ENCODE measurements at regions not wholly inside any gene's neighbourhood (a gene's known extent, or its start where the extent isn't known, plus 50 kb on each side); places are given as distances from the start of the nearest gene placed in this dataset.

DNA sequence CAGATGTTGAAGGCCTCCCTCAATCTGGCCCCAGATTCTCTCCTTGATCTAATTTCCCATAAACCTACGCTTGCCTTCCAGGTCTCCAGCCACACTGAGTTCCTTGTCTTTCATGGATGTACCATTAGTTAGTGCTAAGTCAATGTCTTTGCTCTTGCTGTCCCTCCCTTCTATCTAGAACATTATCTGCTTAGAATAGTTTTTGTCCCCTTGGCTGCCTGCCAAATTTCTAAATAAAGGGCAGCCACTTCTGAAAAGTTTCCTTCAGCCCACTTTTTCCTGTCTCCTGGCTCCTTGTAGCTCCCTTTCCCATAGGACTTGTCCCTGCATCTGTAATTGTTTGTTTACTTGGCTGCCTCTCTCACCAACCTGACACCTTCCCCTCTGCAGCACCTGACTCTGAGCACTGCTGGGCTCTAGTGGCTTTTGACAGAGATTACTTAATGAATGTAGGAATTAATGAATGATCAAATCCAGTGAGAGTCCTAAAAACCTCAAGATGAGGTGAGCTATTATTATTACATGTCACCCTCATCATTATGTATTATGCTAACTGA lies 58.3 kb downstream of the CXCL12 start:
- no peak for DNase-seq (ENCODE audit: low read depth)

DNA sequence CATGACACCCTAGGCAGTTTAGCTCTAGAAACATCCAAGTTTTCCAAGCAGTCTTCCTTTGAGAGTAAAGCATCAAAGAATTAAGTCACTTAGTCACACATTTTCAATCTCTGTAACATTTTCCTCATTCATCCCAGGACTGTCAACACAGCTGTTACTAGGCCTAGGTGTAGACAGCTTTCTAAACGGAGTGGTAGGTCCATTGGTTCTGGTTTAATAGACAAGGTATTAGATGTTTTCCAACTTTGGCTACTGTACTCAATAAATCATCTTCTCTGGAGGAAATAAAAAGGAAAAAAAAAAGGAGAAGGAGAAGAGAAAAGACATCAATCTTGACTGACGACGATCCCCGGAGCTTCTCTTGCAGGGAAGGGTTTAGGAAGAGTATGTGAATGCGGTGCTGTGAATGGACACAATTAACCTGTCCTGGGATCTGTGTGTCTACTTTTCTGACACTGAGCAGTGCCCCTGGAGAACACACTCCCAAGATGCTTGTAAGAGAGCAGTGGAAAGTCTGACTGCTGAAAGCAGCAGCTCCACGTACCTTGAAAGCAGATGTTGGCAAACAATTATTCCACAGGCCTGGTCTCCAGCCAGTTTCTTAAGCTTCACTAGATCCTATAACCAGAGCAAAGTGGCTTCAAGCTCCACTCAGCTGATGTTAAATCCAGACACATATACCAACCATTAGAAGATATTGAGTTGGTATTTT lies 59.1 kb downstream of the CXCL12 start:
- DNase-seq (ENCODE audit: low read depth): no peak

DNA sequence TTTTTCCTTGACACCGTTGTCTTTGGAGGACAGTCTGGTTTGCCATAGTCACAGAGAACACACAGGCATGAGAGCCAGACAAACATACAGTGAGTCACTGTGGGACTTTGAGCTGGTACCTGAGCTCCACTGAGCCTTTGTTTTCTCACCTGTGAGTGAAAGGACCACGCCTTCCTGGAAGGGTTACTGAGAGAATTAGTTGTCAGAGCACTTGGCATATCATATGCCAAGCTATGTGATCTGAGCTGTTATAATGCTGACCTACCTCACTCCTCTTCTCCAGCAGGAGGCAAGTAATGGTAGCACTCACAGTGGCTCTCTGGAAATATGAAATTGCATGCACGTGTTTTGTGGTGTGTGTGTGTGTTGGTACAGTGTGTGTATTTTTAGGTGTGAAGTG lies 59.7 kb downstream of the CXCL12 start:
- no peak for DNase-seq (ENCODE audit: low read depth)

- no peak for DNase-seq (ENCODE audit: low read depth)
Measured at GRCh38 chr10:44323838-44324237, 61.1 kb downstream of the CXCL12 start.

DNA sequence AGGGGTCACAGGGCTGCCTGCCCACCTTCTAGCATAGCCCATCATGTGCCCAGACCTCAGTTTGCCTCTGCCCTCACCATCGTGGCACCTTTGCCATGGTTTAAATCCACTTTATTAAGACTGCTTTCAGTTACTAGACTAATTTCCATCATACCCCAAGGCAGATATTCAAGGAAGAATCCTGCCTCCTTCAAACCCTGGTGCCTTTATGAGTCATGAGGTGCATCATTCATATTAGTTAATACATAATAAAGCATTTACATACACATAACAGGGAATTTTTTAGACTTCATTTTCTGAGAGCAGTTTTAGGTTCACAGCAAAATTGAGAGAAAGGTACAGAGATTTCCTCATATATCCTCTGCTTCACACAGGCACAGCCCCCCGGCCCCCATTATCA lies 62.8 kb downstream of the CXCL12 start:
- DNase-seq (ENCODE audit: low read depth): no peak

DNA sequence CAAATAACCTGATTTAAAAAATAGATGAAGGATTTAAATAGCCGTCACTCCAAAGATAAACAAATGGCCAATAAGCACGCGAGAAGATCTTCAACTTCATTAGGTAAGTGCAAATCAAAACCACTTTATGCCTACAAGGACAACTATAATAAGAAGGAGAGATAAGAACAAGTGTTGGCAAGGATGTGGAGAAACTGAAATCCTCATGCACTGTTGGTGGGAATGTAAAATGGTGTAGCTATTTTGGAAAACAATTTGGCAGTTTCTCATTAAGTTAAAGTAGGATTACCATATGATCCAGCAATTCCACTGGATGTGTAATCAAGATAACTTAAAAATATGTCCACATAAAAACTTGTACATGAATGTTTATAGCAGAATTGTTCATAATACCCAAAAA lies 64.1 kb downstream of the CXCL12 start:
- no peak for DNase-seq (ENCODE audit: low read depth)

DNA sequence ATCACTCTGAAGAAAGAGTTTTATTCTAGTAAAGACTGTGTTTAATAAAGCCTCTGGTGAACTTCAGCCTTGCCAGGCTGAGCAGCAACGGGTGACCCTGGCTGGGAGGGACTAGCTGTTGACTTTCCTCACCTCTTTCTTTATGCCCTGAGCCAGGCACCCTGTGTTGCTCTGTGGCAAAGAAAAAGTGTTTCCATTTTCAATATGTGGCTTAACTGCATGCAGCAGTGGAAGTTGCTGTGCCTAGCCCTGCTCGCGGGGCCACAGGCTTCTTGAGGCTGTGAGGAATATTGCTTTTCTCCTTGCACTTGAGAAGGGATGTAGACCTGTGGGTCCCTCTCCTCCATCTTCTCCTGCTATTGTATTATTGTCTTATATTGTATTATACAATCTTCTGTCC lies 67.0 kb downstream of the CXCL12 start:
- no peak for DNase-seq (ENCODE audit: low read depth)

DNA sequence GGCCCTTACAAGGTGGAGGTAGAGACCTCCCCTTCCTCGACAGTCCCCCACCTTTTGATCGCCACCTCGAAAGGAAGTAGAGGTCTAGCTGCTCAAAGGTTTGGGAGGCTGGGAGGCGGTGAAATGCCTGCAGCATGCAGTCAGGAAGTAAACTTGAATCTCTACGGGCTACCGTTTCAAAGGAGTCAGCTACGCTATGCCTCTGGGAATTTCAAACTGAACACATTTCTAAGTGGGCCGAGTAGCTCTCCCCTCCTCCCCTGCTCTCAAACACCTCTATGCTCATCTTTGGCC lies 68.0 kb downstream of the CXCL12 start:
- no peak for DNase-seq (ENCODE audit: low read depth)

DNA sequence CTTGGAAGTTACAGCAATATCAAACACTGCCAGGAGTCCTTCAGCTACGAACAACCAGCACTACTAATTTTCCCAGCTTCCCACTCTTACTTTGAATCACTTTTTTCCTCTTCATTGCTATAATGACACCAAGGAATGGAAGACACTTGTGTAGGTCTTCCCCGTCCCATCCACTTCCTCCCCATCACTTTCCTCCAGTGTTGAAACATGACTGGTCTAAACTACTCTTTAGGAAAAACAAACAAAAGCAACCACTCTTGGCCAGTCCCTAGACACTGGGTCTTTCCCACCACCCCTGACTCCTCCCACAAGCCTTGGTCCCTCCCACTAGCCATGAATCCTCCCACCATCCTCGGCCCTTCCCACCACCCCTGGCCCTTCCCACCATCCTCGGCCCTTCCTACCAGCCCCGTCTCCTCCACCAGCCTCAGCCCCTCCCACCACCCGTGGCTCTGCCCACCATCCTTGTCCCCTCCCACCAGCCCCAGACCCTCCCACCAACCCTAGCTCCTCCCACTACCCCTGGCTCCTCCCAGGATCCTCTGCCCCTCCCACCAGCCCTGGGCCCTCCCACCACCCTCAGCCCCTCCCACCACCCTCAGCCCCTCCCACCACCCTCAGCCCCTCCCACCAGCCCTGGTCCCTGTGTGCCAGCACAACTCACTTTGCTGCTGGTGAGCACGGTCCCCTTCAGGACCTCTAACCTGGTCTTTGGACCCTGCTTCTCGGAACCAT lies 68.5 kb downstream of the CXCL12 start:
- DNase-seq (ENCODE audit: low read depth): no peak

DNA sequence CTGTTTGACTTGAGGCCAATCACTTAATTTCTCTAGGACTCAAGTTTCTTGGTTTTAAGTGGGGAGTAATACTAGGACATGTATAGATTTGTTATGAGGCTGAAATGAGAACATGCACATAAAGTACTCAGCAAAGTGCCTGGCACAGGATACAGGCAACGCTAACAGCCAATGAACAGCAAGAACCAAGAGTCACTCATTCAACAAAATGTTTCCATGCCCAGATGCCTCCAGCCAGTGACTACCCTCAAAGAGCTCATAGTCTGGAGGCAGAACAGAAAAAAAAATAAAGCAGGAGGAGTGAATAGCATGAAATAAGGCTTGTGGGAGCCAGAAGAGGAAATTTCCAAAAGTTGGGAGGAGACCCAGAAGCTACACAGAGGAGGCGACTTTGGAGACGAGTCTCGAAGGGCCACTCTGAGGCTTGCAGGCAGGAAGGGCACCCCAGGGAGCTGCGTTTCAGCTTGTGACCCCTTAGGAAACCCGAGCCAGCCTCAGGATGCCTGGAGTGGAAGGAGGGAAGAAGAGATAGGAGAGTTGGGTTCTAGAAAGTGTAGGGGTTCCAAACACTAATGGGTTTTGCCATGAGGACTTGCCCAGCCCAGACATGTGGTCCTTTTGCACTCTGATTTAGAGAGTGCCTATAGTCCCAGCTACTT lies 70.0 kb downstream of the CXCL12 start:
- DNase-seq (ENCODE audit: low read depth): no peak

DNA sequence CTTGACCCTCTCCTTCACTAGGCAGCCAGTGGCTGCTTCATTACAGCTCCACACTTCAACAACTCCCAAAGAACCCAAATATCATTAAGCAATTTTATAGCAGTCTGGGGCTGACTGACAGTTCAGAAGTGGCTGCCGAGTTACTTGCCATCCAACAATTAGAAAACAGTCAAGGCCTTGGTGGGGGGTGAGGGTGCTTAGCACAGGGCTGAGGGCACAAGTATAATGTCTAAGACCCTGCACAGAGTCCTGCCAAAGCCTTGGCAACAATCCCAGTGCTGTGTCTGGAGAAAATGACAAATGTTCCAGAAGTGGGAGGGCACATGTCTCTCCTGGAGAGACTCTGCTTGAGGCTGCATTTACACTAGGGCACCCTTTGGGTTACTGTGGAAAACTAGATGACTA lies 71.1 kb downstream of the CXCL12 start:
- no peak for DNase-seq (ENCODE audit: low read depth)

DNA sequence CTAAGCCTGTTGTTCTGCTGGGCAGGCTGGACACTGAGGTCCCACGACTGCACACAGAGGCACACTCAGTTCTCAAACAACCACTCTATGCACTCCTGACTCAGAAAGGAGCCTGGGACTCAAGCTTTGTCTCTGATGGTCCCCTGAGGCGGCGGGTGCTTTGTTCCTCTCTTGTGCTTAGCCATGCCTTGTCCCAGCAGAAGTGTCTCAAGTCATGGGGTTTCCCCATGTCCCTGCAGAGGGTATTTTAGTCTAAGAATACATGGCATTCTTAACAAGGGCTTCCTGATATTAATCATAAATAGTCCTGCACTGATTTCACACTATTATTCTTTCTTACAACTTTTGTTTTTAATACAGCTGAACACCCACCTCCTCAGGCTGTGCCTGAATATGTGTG lies 72.5 kb downstream of the CXCL12 start:
- DNase-seq (ENCODE audit: low read depth): no peak

DNA sequence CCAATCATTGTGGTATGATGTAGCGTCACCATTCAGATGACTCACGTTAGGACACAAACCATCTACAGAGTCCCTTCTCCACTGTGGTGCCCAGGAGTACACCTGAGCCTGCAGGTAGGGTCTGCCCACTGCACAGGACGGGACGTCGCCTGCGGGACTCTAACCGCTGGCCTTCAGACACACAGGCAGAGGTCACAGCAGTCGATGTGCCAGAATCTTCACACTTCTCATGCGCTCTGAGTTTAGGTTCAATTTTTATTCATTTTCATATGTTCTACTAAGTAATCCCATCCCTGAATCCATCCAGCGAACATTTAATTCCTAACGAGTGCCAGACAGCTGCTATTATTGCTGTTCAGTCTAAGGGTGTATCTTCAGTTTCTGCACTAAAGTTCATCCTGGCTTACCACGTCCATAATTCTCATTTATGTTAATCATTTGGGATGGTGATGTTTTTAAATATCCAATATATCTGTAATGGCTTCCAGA lies 73.3 kb downstream of the CXCL12 start:
- DNase-seq (ENCODE audit: low read depth): no peak

DNA sequence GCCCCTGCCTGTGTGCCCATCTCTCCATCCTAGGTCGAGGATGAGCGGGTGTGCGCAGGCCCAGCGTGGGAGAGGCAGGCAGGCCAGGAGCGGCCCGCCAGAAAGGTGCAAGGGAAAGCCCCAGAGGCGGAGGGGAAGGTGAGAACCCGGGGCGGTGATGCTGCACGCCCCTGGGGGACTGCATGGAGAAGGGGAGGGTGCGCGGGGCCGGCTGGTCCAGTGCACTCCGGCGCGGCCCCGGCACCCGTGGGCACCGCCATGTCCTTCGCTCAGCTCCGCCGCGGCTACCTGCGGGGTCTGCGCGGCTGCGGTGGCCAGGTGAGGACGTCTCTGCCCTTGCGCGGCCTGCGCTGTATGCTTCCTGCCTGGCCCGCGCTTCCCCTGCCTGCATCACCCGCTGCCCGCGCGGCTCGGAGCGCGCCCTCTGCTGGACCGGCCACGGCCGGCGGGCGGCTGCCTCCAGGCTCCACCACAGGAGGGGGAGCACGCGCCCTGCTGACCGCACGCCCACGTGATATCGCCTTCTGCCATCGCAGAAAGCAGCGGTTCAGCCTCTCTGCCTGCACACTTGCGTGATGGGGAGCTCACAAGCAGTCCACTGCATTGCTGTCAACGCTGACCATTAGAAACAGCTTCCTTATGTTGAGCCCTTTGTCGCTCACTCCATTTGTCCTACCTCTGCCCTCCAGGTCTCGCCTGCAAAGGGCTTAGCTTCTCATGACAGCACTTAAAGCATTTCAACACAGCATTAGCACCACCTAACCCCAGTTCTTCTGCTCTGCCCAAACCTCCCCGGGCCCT lies 73.9 kb downstream of the CXCL12 start:
- DNase-seq (ENCODE audit: low read depth): peak; percentile 22

DNA sequence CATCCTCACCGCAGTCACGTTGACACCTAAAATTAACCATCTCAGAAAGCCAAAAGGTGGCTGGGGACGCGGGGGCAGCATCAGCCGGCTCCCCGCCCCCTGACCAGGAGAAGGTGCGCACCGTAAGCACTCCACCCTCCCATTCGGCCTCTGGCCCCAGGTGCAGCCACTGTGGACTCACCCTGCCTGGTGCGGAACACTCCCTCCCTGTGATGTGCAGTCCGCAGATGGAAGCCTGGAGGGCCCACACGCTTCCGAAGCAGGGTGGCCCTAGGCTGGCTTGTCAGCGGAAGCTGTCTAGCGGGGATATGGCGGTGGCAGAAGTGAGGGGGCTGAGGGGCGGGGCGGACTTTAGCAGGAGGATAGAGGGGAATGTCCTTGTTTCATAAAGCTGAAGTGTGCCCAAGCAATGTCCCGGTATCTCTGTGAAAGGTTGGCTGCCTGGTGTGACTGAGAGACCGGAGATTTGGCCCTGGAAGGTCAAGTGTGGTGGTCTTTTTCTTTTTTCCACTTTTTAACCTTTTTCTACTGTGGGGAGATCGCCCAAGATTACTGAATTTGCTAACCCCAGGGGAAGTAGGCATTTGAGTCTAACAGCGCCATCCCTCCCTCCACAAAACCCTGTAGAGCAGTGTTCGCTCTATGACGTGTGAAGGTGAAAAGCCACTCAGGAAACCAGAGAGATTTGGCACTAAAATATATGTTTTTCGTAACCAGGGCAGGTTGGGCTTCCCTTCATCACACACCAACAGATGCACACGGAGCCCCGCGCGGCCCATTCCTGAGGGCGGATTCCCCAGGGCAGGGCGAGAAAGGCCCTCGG lies 74.7 kb downstream of the CXCL12 start:
- DNase-seq (ENCODE audit: low read depth): no peak

GRCh38 chr10:44309361-44309760 lies 75.5 kb downstream of the CXCL12 start:
- no peak for DNase-seq (ENCODE audit: low read depth)

DNA sequence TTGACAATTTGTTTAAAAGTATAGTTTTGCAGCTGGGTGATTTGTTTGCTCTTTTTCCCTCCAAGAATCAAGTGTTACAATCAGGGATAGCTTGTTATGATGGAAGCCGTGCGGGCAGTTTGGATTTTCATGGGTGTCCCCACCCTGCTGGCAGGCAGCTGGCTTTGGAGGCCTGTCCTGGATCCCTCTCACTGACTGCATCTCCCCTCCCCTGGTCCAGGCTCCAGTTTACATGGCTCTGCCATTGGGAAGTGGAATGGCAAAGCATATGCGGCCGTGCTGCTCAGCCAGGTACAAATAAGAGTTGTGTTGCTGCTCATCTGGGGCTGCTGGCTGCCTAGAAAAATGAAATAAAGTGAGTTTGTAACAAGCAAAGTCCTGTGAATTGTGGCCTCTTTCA lies 76.0 kb downstream of the CXCL12 start:
- DNase-seq (ENCODE audit: low read depth): no peak

DNA sequence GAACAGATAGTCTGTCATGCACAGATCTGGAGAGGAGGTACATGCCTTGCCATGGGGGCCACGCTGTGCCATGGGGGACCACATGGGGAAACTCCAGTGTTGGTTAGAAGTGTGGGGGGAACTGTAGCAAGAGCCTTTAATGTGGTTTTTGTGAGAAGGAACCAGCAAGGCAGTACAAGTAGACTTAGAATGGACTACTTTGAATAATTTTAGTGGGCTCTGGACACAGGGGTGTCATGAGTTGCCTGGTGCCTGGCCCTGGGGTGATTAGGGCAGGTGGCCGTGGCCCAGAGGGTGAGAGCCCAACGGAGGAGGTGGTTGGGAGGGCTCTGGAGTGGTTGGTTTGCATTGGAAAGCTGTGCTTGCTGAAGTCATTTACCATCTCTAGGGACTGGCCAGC lies 77.2 kb downstream of the CXCL12 start:
- DNase-seq (ENCODE audit: low read depth): no peak

DNA sequence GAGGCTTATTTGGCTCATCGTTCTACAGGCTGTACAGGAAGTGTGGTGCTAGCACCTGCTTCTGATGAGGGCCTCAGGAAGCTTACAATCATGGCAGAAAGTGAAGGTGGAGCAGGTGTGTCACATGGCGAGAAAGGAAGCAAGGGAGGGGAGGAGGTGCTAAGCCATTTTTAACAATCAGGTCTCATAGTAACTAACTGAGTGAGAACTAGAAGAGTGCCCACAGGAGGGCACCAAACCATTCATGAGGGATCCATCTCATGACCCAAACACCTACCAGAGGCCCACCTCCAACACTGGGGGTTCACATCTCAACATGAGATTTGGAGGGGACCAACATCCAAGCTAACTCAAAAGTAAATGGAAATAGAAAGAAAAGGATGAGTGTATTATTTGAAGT lies 78.1 kb downstream of the CXCL12 start:
- no peak for DNase-seq (ENCODE audit: low read depth)

GRCh38 chr10:44306147-44306710 lies 78.7 kb downstream of the CXCL12 start:
- no peak for DNase-seq (ENCODE audit: low read depth)

DNA sequence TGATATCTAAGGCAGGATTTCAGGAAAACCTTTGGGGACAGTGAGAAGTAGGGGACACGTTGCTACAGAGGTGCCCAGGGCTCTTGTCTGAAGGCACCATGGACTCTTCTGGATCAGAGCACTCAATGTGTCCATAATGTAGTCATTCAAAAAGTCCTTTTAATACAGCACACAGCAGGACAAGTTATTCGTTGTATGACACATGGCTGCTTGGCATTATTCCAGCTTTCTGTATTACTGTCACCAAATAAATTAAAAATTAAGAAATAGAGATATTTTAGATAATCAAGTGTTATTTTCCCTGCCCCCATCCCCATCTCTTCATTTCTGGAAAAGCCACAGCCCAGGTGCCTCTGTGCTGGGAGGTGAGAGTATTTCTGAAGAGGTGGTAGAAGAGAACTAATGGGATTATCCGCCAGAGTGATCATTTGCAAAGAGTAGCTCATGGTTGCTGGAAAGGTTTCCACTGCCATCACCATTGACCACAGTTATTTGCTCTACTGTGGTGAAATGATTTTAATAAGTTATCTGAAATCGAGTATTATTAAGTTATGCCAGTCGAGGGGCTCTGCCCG lies 83.0 kb downstream of the CXCL12 start:
- DNase-seq (ENCODE audit: low read depth): no peak
